Activated gamma-delta T cell treated with anti-CD3 and anti-CD28 coated beads, Interleukin-2, amount 50 U/mL, for 16 hours (primary cell): ENCODE measurements at regions not wholly inside any gene's neighbourhood (a gene's known extent, or its start where the extent isn't known, plus 50 kb on each side); places are given as distances from the start of the nearest gene placed in this dataset.

Source experiments
- DNase-seq: peaks from one replicate; pipeline ENCODE4 v3.0.0-alpha.2; 2020; ENCODE audit warnings: low read depth

DNA sequence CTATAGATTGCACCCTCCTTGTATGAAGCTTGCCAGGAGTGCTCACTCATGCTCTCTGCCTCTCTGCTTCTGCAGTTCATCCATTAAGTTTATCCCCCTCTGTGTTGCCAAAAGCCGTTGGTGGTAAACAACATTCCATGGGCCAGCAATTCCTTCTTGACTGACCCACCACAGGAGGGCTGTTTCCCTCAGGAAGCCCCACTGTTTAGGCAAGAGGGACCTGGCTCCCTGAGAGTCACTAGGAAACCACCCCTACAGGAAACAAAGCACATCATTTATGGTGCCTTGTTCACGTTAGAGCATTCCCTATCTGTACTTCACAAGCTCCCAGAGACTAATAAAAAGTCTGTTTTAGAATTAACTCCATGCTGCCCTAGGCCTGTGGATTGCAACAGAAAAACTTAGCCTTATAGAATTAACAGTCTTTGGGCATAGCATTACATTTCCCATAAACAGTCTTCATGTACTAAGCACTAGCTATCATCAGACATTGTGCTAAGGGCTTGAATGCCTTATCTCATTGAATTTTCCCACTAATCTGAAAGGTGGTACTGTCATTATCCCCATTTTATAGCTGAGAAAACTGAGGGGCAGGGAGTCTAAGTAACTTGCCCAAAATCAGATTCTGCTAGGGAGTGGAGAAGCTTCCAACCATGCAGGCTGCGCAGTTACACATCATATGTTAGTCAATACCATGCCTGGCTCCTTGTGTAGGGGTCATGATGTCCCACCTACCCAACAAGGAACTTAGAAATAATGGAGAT, 149.9 kb downstream of the SHQ1 start:
- DNase-seq: no peak

GRCh38 chr3:72697717-72698116, 150.5 kb downstream of the SHQ1 start:
- no peak for DNase-seq

- DNase-seq: no peak
Measured at GRCh38 chr3:72696815-72697214, 151.4 kb downstream of the SHQ1 start.

GRCh38 chr3:72694398-72694797, 153.8 kb downstream of the SHQ1 start:
- no peak for DNase-seq

- no peak for DNase-seq
Measured at GRCh38 chr3:72692990-72693389, 155.3 kb downstream of the SHQ1 start.

- no peak for DNase-seq
Measured at GRCh38 chr3:72690629-72691028, 157.6 kb downstream of the SHQ1 start.

DNA sequence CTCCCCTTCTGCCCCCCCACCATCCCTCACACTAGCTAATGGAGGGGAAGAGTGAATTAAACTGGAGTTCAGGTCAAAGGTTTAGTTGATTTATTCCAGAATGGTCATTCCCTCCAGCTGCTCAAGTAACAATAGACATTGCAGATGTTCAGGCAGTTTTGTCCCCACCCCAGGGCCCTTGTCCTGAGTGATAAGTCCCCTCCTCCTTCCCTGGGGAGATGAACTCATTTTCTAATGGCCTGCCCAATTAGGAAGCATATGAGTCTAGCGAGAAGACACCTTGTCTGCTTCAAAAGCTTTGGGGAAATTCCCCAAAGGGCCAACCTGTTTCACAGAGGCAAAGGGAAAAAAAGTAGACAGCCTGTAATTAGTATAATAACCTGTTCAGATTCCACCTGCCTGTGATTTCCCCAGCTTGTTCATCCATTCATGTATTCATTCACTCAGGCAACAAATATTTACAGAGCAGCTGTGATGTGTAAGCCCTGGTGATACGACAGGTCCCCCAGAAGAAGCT, 165.3 kb downstream of the SHQ1 start:
- no peak for DNase-seq

DNA sequence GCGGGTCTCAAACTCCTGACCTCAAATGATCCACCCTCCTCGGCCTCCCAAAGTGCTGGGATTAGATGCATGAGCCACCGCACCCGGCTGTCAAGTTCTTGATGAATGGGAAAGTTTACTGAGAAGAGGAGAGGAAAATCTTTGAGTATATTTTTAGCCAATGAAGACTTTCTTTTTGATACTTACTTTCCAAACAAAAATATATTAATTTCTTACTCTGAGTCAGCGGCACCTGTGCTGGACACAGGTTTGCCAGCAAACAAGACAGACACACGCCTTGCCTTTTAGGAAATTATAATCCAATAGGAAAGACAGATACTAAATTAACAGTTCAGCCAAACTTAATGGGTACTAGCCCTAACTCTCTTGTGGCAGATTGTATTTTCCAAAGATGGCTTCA, 166.6 kb downstream of the SHQ1 start:
- DNase-seq: no peak

- DNase-seq: no peak
Measured at GRCh38 chr3:72680766-72681165, 167.5 kb downstream of the SHQ1 start.

GRCh38 chr3:72679540-72680198, 168.6 kb downstream of the SHQ1 start:
- no peak for DNase-seq

DNA sequence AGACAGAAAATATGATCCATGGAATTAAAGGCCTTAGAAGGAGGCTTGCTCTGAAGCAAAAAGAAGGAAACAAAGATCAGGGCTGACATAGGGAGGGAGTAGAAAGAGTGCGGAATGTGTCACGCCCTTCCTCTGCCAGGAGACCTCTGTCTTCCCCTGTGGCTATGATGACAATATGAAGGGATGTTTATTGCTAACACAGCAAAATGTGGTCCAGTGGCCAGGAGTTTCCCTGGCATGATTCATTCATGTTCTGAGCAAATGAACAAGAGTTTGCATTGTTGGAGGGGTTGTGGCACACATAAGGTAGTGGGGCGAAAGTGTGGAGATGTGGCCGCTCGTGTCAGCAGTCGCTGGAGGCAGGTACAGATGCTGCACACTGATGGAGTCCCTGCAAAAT, 169.4 kb downstream of the SHQ1 start:
- DNase-seq: no peak

DNA sequence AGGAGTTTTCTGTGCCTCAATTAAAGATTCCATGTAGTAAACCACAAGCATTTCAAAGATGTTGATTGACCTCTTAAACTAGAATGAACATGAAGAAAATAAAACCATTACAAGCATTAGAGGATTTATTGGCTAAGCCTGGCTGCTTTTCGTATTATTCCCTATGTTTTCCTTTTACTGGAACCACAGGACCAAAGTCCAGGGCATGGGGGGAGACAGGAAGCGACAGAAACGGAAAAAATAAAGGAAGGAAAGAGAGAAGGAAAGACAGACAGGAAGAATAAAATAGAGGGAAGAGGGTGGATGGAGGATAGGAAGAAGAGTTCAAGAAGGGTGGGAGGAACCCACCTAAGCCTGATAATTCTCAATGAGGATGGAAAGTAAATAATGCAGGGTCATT, 169.9 kb downstream of the SHQ1 start:
- DNase-seq: no peak

- DNase-seq: no peak
Measured at GRCh38 chr3:72675243-72675642, 173.0 kb downstream of the SHQ1 start.

- DNase-seq: no peak
Measured at GRCh38 chr3:72673011-72673771, 175.1 kb downstream of the SHQ1 start.

DNA sequence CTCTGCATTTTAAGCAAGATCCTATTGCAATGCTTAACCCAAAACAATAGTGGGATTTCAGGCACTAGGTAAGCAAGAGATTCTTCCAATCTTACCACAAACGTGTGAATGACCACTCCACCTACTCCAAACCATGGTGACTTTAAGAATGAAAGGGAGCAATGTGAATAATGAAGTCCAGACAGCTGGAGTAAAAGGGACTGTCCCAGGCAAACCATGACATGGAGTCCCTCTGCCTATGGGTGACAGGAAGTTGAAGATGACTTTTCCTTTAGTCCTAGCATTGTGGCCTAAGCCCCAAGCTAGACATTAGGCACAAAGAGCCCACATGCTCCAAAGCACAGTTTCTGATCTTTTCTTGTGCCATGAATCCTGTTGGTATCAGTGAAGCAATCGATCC, 179.0 kb downstream of the SHQ1 start:
- no peak for DNase-seq

- no peak for DNase-seq
Measured at GRCh38 chr3:72666447-72666755, 181.8 kb downstream of the SHQ1 start.

DNA sequence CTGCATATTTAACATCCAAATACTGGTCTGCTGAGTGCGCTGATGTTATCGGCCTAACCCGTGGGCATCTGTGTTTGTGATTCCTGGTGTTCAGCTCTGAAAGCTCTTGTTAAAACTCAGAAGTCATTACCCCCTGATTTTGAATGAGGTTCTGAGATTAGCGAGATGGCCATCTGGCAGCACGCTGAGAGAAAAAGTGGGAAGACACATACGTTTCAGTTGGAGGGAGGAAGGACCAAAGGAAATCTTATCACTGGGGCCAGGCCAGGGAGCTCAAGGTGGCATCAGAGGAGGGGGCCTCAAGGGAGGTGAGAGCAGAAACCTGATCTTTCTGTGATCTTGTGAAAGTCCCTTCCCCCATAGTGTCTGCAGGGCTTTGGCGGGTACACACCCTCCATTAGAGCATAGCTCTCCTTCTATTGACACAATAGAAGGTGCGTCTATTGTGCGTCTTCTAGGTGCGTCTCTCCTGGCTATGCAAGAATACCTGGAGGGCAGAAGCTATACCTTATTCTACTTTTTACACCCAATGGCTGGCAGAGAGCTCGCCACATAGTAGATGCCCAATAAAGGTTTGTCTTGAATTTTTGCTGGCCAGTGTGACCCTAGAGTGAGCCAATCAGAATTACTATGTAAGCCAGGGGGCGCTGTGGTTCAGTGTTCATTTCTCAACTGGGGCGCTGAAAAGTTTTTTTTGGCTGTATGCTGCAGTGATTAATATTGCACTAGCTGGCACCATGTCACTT, 182.4 kb downstream of the SHQ1 start:
- peak; percentile 20 for DNase-seq

DNA sequence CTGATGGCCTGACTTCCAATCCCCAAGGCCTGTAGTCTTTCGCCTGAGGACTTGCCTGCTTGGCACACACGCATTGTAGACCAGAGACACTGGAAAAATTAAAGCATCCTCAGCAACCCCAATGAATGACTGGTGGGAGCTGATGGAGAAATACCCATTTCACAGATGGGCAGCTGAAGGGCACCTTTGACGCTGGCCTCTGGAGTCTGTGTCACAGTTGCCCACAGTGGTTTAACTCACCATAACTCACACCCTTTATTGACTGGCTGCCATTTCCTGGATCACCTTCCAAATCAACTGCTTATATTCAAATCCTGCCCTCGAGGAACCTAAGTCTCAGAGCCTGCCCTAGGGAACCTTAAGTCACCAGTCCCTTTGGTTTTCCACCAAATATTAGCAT, 183.1 kb downstream of the SHQ1 start:
- DNase-seq: no peak

DNA sequence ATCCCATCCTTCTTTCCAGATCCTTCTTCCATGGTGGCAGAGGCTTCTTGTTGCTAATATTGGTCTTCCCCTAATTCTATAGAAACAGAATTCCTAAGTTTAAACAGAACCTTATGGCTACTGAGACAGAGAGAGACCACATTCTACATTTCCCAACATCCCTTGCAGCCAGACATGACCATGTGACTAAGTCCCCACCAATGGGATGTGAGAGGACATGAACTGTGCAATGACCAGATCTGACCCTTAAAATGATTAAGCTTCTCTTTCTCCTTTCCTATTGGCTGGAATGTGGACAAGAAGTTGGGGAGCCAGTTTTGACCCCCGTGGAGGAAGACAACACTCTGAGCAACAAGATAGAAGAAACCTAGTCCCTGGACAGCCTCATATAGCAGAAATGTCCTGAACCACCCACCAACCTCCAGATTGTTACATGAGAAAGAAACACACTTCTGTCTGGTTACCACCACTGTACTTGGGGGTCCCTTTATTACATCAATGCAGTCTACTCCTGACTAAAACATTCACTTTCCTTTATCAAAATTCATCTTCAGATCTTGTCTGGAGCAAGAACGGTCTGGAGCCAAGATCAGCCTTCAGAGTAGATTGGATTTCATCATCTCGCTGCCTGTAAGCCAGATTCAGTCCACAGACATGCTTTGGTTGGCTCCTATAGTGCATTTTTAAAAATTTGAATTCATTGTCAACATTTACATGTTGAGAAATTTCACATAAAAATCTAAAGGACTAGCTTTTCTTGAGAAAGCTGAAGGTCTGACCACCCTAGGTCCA, 183.9 kb downstream of the SHQ1 start:
- DNase-seq: no peak

DNA sequence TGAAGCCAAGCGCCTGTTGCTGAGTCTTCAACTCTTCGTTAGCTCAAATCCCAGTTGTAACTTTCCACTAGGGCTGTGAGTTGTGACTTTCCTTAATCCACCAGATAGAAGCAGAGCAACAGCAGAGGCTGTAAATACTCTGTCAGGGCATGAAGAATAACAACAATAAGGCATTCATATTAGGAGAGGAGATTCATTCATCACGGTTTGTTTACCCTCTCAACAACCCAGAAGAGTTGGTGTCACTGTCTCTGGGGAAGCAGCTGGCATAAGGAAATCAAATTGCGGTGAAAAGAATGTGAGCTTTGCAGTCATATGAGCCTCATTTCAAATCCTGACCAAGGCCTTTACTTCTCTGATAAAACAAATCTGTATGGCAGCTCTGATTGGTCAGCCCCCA, 184.8 kb downstream of the SHQ1 start:
- no peak for DNase-seq

- DNase-seq: no peak
Measured at GRCh38 chr3:72661115-72661457, 187.2 kb downstream of the SHQ1 start.
